ENCODE measurements at regions not wholly inside any gene's neighbourhood (a gene's known extent, or its start where the extent isn't known, plus 50 kb on each side); places are given as distances from the start of the nearest gene placed in this dataset.

- no peak for TF ChIP-seq EZH2 (IDR thresholded peaks at IDR 0.05; ENCODE audit: borderline replicate concordance, low read depth, low read length, severe bottlenecking)
- TF ChIP-seq CTCF (IDR thresholded peaks at IDR 0.05; ENCODE audit: extremely low read depth in 1 of 2, insufficient read depth in 1 of 2, low read depth in 1 of 2, low read length in 2 of 2), result no peak
- no peak for TF ChIP-seq MYC (IDR thresholded peaks at IDR 0.05; ENCODE audit: low read depth, low read length)
- TF ChIP-seq POLR2AphosphoS5 (IDR thresholded peaks at IDR 0.05; ENCODE audit: insufficient read depth, low read depth, low read length), result no peak
- TF ChIP-seq POLR2A (IDR thresholded peaks at IDR 0.05; ENCODE audit: low read depth, low read length), result no peak
- no peak for TF ChIP-seq MAX (IDR thresholded peaks at IDR 0.05; ENCODE audit: insufficient read depth, insufficient read length)
- no peak for TF ChIP-seq GATA2 (IDR thresholded peaks at IDR 0.05; ENCODE audit: insufficient read depth, insufficient read length, low read depth, low read length)
- TF ChIP-seq FOS (IDR thresholded peaks at IDR 0.05; ENCODE audit: borderline replicate concordance, insufficient read depth, low read length), result no peak
- TF ChIP-seq JUN (IDR thresholded peaks at IDR 0.05; ENCODE audit: borderline replicate concordance, insufficient read depth, insufficient read length, low read depth), result no peak
Observed at GRCh38 chr18:3397031-3397750, 52.8 kb upstream of the TGIF1 start.
